Hepatocyte (in vitro differentiated cells): ENCODE measurements at regions not wholly inside any gene's neighbourhood (a gene's known extent, or its start where the extent isn't known, plus 50 kb on each side); places are given as distances from the start of the nearest gene placed in this dataset.

Source experiments
- EZH2 ChIP-seq: fragments of 200-600 bp; sonication (generic); IDR thresholded peaks from 2 replicates; pipeline ENCODE4 v1.6.1; 2016; ENCODE audit warnings: antibody characterized with exemption, mild to moderate bottlenecking, borderline replicate concordance
- TF ChIP-seq, protein P1 (sequence below): fragments of 200-600 bp; sonication (generic); IDR thresholded peaks from 2 replicates; pipeline ENCODE4 v1.5.1; 2016; ENCODE audit warnings: antibody characterized with exemption, mild to moderate bottlenecking; ENCODE audit not compliant: poor library complexity

DNA sequence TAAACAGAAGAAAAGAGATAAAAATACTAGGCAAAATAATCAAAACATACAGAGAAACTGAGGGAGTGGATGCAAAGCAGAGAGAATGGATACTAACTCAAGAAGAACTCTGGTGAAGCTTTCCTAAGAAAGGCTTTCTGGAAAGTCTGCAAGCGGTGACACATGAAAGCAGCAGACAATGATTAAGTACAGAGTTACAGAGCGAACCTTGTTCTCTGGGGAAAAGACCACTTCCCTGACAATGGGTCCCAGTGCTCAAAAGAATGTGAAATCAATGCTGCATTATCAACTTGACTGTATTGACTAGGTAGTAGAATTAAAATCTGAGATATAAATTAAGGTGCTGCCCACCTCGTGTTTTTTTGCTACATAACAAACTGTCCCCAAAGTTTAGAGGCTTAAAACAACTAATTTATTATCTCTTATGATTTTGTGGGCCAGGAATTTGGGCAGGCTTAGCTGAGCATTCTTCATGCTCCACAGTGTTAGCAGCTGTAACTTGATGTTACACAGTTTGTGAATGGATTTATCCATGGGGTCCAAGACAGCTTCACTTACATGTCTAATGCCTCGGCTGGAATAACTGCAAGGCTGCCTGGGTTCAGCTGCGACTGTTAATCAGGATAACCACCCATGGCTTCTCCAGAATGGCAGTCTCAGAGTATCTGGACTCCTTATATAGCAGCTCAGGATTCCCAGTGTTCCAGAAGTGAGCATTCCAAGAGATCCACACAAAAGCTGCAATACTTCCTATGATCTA is 106.9 kb upstream of the INPP4B start:
- TF ChIP-seq, protein P1, sequence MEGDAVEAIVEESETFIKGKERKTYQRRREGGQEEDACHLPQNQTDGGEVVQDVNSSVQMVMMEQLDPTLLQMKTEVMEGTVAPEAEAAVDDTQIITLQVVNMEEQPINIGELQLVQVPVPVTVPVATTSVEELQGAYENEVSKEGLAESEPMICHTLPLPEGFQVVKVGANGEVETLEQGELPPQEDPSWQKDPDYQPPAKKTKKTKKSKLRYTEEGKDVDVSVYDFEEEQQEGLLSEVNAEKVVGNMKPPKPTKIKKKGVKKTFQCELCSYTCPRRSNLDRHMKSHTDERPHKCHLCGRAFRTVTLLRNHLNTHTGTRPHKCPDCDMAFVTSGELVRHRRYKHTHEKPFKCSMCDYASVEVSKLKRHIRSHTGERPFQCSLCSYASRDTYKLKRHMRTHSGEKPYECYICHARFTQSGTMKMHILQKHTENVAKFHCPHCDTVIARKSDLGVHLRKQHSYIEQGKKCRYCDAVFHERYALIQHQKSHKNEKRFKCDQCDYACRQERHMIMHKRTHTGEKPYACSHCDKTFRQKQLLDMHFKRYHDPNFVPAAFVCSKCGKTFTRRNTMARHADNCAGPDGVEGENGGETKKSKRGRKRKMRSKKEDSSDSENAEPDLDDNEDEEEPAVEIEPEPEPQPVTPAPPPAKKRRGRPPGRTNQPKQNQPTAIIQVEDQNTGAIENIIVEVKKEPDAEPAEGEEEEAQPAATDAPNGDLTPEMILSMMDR = no peak
- TF ChIP-seq EZH2 = no peak
